Effector memory CD4-positive, alpha-beta T cell (primary cell): ENCODE measurements at regions not wholly inside any gene's neighbourhood (a gene's known extent, or its start where the extent isn't known, plus 50 kb on each side); places are given as distances from the start of the nearest gene placed in this dataset.
"Not testable (repeated sequence)": the region's sequence is repeated elsewhere in the genome, so short reads cannot be mapped to it uniquely, and the experiment has no call there.

Experiments used
- DNase-seq, 3 donors: peaks; one replicate each; pipeline ENCODE4 v3.0.0-alpha.2; 2020
- H3K27ac ChIP-seq: 2 replicates; pipeline ENCODE4 v1.7.0; 2013; ENCODE audit warnings: mild to moderate bottlenecking, low read length, moderate library complexity; ENCODE audit not compliant: insufficient read depth, poor library complexity, severe bottlenecking
- H3K27me3 ChIP-seq: replicated peaks from 2 replicates; pipeline ENCODE4 v1.7.0; 2013; ENCODE audit warnings: mild to moderate bottlenecking, low read length; ENCODE audit not compliant: insufficient read depth, control insufficient read depth, poor library complexity, severe bottlenecking
- H3K36me3 ChIP-seq: 2 replicates; pipeline ENCODE4 v1.7.0; 2013; ENCODE audit warnings: mild to moderate bottlenecking, low read length, moderate library complexity; ENCODE audit not compliant: control insufficient read depth, insufficient read depth
- H3K4me1 ChIP-seq: 2 replicates; pipeline ENCODE4 v1.7.0; 2013; ENCODE audit warnings: low read length, mild to moderate bottlenecking; ENCODE audit not compliant: control insufficient read depth, insufficient read depth, poor library complexity, severe bottlenecking
- H3K4me3 ChIP-seq: 2 replicates; pipeline ENCODE4 v1.7.0; 2013; ENCODE audit warnings: low read length, low read depth, mild to moderate bottlenecking; ENCODE audit not compliant: insufficient read depth, poor library complexity, severe bottlenecking
- H3K9me3 ChIP-seq: 2 replicates; pipeline ENCODE4 v1.7.0; 2013; ENCODE audit warnings: mild to moderate bottlenecking, low read length, moderate library complexity; ENCODE audit not compliant: control insufficient read depth

GRCh38 chr10:23630376-23630775 is 191.5 kb downstream of the OTUD1 start:
- H3K4me3 ChIP-seq = no peak overlapping the region

GRCh38 chr10:23630885-23631284 is 192.0 kb downstream of the OTUD1 start:
- Histone ChIP-seq H3K9me3 (no peaks in the 10 kb centered on the region), H3K4me3 (no peak overlapping the region), H3K27me3 (no peaks in the 10 kb centered on the region), H3K36me3 (no peaks in the 10 kb centered on the region), H3K27ac (no peak overlapping the region), H3K4me1 (no peaks in the 10 kb centered on the region)
- DNase-seq = no peak

More at GRCh38 chr10:23630376-23630775, 191.5 kb downstream of the OTUD1 start:
- Histone ChIP-seq H3K36me3 (no peaks in the 10 kb centered on the region), H3K4me1 (no peaks in the 10 kb centered on the region), H3K27me3 (no peaks in the 10 kb centered on the region), H3K27ac (no peak overlapping the region), H3K9me3 (no peaks in the 10 kb centered on the region)
- DNase-seq = no peak

DNA sequence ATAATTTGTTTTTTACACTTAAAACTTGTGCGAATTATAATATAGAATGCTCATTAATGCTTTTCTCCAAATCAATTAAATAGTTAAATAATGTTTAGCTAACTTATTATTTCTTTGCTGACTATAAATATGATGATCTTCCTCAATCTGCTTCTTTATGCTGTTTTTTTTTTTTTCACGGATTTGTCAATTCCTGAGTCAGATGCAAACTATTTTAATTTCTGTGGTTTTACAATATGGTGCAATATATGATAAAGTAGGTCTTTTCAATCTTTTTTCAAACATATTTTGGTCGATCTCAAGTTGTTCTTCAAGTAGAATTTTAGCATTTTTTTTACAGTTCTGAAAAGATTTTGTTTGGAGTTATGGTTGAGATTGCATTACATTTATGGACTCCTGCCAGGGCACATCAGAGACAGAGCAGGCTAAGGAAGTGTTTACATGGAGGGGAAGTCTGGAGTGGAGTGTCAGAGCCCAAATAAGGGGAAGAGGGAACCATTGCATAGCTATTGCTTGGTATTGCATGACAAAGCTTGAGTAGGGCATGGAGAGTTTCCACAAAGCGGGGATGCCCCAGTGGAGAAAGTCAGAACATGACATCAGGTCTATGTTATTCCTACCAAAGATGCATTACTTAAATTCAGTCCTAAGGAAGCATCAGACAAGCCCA is 204.4 kb downstream of the OTUD1 start:
- Histone ChIP-seq H3K36me3 (no peaks in the 10 kb centered on the region), H3K9me3 (no peaks in the 10 kb centered on the region), H3K4me3 (no peak overlapping the region), H3K27ac (no peak overlapping the region), H3K27me3 (no peaks in the 10 kb centered on the region), H3K4me1 (no peaks in the 10 kb centered on the region)
- DNase-seq = no peak

- Histone ChIP-seq H3K27ac (no peak overlapping the region), H3K4me3 (no peak overlapping the region), H3K36me3 (no peaks in the 10 kb centered on the region), H3K4me1 (no peaks in the 10 kb centered on the region), H3K27me3 (no peaks in the 10 kb centered on the region), H3K9me3 (no peaks in the 10 kb centered on the region)
- DNase-seq = no peak
Measured at GRCh38 chr10:23648618-23649017, 209.7 kb downstream of the OTUD1 start.

DNA sequence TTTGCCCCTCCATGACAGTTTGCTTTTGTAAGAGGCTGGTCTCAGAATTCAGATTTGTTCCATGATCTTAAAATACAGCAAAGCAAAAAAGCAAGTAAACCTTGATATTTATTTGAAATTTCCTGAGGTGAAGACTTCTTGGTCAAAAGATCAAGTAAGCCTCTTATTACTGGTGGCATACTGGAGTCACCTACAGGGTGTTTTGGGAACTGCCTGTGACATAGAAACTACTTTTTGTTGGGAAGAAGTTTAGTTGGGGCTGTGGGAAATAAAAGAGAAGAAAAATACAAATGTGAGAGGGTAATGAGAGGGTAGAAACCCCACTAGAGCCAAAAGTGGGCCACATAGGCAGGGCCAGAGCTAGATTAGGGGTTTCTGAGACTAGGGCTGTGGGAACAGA is 217.9 kb downstream of the OTUD1 start:
- Histone ChIP-seq H3K9me3 (no peaks in the 10 kb centered on the region), H3K27ac (no peak overlapping the region), H3K27me3 (no peaks in the 10 kb centered on the region), H3K4me1 (no peaks in the 10 kb centered on the region), H3K36me3 (no peaks in the 10 kb centered on the region), H3K4me3 (no peak overlapping the region)
- DNase-seq = no peak

DNA sequence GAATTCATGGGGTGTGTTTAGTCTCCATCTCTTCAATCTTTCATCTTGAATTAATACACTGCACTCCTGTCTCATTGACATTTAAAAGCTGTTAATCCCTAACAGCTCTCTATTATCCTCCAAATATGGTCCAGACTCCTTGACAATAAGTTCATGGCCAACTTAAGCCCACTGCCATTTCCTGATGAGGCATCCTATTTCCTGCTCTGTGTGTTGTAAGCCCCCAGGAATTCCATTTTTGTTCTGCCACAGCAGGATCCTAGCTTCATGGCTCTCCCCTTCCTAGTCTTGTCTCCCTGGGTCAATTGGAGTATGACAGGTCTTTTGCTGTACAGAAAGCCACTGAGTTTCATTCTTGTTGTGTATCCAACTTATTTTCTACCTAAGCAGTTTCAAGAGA is 218.8 kb downstream of the OTUD1 start:
- Histone ChIP-seq H3K9me3 (no peaks in the 10 kb centered on the region), H3K27me3 (no peaks in the 10 kb centered on the region)

GRCh38 chr10:23671866-23672265 is 233.0 kb downstream of the OTUD1 start:
- H3K27ac ChIP-seq, H3K4me3 ChIP-seq, H3K27me3 ChIP-seq: not testable (repeated sequence)

More for the DNA sequence above, 218.8 kb downstream of the OTUD1 start:
- H3K27ac ChIP-seq = no peak overlapping the region
- H3K4me3 ChIP-seq = no peak overlapping the region
- no peaks in the 10 kb centered on the region for H3K4me1 ChIP-seq
- DNase-seq = no peak
- H3K36me3 ChIP-seq = no peaks in the 10 kb centered on the region

GRCh38 chr10:23675585-23675984 is 236.7 kb downstream of the OTUD1 start:
- Histone ChIP-seq H3K4me3 (no peak overlapping the region), H3K4me1 (no peaks in the 10 kb centered on the region), H3K27me3 (peaks cover 4% of the 10 kb centered on the region), H3K36me3 (no peaks in the 10 kb centered on the region), H3K27ac (no peak overlapping the region), H3K9me3 (no peaks in the 10 kb centered on the region)
- DNase-seq = no peak

More at GRCh38 chr10:23671866-23672265, 233.0 kb downstream of the OTUD1 start:
- not testable (repeated sequence) for H3K9me3 ChIP-seq, DNase-seq, H3K4me1 ChIP-seq, H3K36me3 ChIP-seq

- no peaks in the 10 kb centered on the region for H3K9me3 ChIP-seq
- H3K36me3 ChIP-seq = no peaks in the 10 kb centered on the region
- no peak overlapping the region for H3K4me3 ChIP-seq
- H3K4me1 ChIP-seq = no peaks in the 10 kb centered on the region
- H3K27me3 ChIP-seq = peaks cover 4% of the 10 kb centered on the region
- no peak overlapping the region for H3K27ac ChIP-seq
- no peak for DNase-seq
Measured at GRCh38 chr10:23676296-23676695, 237.4 kb downstream of the OTUD1 start.

- Histone ChIP-seq H3K9me3 (no peaks in the 10 kb centered on the region), H3K27ac (no peak overlapping the region), H3K36me3 (no peaks in the 10 kb centered on the region), H3K4me1 (no peaks in the 10 kb centered on the region), H3K27me3 (no peaks in the 10 kb centered on the region), H3K4me3 (no peak overlapping the region)
- no peak for DNase-seq
Measured at GRCh38 chr10:23686722-23687121, 247.8 kb downstream of the OTUD1 start.
